AG09309 (cell line): ENCODE measurements at regions not wholly inside any gene's neighbourhood (a gene's known extent, or its start where the extent isn't known, plus 50 kb on each side); places are given as distances from the start of the nearest gene placed in this dataset.
"Not testable (repeated sequence)": the region's sequence is repeated elsewhere in the genome, so short reads cannot be mapped to it uniquely, and the experiment has no call there.

Experiments
- DNase-seq: peaks from one replicate; pipeline ENCODE4 v3.0.0-alpha.2; 2010; ENCODE audit warnings: low read depth
- H3K4me3 ChIP-seq: 2 replicates; pipeline ENCODE4 v1.5.1; 2011; ENCODE audit warnings: mild to moderate bottlenecking, low read depth, low read length, moderate library complexity; ENCODE audit not compliant: control insufficient read depth
- TF ChIP-seq, protein P1 (sequence below): IDR thresholded peaks from 2 replicates; pipeline ENCODE4 v1.5.1; 2011; ENCODE audit warnings: mild to moderate bottlenecking, low read depth, low read length, inconsistent platforms; ENCODE audit not compliant: insufficient read depth, control insufficient read depth; ENCODE audit errors: missing control alignments

DNA sequence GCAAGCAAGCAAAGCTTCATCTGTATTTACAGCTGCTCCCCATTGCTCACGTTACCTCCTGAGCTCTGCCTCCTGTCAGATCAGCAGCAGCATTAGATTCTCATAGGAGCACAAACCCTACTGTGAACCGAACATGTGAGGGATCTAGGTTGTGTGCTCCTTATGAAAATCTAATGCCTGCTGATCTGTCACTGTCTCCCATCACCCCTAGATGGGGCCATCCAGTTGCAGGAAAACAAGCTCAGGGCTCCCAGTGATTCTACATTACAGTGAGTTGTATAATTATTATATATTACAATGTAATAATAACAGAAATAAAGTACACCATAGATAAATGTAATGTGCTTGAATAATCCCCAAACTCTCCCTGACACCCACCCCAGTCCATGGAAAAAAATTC is 238.1 kb downstream of the CNTN3 start:
- TF ChIP-seq, protein P1, sequence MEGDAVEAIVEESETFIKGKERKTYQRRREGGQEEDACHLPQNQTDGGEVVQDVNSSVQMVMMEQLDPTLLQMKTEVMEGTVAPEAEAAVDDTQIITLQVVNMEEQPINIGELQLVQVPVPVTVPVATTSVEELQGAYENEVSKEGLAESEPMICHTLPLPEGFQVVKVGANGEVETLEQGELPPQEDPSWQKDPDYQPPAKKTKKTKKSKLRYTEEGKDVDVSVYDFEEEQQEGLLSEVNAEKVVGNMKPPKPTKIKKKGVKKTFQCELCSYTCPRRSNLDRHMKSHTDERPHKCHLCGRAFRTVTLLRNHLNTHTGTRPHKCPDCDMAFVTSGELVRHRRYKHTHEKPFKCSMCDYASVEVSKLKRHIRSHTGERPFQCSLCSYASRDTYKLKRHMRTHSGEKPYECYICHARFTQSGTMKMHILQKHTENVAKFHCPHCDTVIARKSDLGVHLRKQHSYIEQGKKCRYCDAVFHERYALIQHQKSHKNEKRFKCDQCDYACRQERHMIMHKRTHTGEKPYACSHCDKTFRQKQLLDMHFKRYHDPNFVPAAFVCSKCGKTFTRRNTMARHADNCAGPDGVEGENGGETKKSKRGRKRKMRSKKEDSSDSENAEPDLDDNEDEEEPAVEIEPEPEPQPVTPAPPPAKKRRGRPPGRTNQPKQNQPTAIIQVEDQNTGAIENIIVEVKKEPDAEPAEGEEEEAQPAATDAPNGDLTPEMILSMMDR: peak; percentile 68
- DNase-seq, H3K4me3 ChIP-seq: not testable (repeated sequence)

DNA sequence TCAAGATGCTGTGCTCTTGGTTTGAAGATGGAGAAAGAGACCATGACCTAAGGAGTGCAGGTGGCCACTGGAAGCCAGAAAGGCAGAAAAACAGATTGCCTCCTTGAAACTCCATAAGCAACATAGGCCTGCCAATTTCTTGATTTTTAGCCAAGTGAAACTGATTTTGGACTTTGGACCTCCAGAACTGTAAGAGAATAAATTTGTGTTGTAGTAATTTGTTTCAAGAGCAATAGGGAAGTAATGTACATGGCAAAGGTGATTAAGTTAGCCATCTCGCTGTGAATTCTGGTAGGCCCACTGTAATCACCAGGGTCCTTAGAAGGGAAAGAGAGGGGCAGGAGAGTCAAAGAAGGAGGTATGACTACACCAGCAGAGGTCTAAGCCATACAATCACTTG is 238.8 kb downstream of the CNTN3 start:
- no peak overlapping the region for H3K4me3 ChIP-seq
- TF ChIP-seq, protein P1: no peak
- no peak for DNase-seq

DNA sequence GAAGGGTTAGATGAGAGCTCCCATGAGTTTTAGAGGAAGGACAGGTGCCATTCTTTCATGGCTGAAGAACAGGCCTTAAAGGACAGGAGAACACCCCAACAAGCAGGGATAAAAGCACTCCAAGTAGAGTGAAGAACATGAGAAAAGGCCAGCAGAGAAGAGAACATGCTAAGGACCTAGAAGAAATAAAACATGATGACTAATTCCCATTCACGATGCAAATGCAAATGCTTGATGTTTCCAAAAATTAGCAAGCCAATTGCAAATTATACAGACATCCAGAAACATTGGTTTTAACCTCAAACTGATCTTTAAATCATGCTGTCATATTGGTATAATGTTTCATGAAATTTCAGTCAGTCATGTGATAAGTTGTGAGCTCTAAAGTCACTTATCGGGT is 241.7 kb downstream of the CNTN3 start:
- DNase-seq: no peak
- TF ChIP-seq, protein P1: no peak
- H3K4me3 ChIP-seq: no peak overlapping the region

DNA sequence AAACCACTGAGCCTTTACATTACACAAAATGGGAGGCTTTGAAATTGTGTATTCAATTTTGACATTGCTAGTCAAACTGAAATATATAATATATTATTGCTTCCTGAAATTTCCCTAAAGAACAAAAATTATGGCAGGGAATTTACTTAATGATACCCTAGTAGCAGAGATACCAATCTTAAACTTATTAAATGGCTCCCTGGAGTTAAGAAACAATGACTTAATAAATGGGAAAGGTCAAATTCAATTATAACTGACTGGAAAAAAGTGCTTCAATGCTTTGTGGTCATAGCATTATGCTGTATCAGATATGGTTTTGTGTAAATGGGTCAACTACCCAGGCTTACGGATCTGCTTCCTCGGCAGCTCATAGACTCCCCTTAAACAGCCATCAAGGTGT is 244.1 kb downstream of the CNTN3 start:
- DNase-seq: no peak
- TF ChIP-seq, protein P1: no peak
- H3K4me3 ChIP-seq: no peak overlapping the region

DNA sequence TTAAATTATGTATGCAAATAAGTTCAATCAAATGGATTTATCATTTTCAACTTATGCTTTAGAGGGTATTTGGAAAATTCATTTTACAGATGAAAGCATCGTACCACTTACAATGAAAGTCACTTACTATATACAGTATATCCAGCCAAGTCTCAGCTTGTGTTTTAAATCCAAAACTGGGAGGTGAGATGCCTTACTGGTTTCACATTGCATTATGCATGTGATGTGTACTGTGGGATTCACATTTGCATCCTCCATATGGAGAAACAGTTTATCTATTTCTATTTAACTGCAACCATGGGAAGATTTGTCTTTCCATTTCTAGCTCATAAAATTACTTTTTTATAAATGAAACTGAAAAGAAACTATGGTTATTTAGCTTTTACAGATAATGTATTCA is 248.1 kb downstream of the CNTN3 start:
- TF ChIP-seq, protein P1: no peak
- H3K4me3 ChIP-seq: no peak overlapping the region
- no peak for DNase-seq

DNA sequence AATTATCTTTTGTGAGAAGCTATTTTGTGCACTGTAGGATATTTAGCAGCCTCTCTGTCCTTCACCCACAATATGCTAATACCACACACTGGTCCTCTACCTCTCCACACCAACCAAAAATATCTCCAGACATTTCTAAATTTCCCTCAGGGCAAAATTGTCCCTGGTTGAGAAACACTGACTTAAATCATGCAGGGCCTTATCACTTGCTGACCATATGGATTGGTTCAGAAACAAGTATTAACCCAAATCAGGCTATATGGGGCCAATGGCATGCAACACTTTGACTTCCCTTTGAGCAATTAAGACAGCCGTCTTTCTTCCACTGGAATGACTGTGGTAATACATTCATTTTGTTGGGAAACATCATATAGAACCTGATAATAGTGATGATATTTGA is 251.1 kb downstream of the CNTN3 start:
- DNase-seq: no peak
- H3K4me3 ChIP-seq: no peak overlapping the region
- TF ChIP-seq, protein P1: no peak

DNA sequence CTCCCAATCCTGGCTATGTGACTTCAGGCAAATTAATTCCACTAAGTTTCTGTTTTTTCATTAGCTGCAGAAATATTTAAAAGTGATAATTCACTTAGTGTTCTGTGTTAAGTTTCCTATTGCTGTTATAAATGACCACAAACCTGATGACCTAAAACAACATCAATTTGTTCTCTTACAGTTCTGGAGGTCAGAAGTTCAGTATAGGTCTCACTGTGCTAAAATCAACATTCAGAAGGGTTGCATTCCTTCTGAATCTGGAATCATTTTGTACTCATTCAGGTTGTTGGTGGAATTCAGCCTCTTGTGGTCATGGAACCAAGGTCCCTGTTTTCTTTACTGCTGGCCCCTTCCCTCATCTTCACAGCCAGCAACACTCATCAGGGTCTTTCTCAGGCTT is 254.1 kb downstream of the CNTN3 start:
- TF ChIP-seq, protein P1: no peak
- no peak overlapping the region for H3K4me3 ChIP-seq
- DNase-seq: no peak
